Neural crest cell (in vitro differentiated cells): ENCODE measurements at regions not wholly inside any gene's neighbourhood (a gene's known extent, or its start where the extent isn't known, plus 50 kb on each side); places are given as distances from the start of the nearest gene placed in this dataset.

Experiments used
- DNase-seq: peaks from one replicate; pipeline ENCODE4 v3.0.0; 2021; ENCODE audit warnings: low read depth, mixed read lengths, low spot score
- H3K27ac Mint-ChIP-seq: one replicate; pipeline ENCODE4 v1.8.0; 2021; ENCODE audit warnings: mild to moderate bottlenecking, mixed read lengths; ENCODE audit not compliant: unreplicated experiment
- H3K27me3 Mint-ChIP-seq: 2 replicates; pipeline ENCODE4 v1.8.0; 2021; ENCODE audit warnings: low read depth, mild to moderate bottlenecking, mixed read lengths
- H3K36me3 Mint-ChIP-seq: 2 replicates; pipeline ENCODE4 v1.8.0; 2021; ENCODE audit warnings: low read depth, mild to moderate bottlenecking, mixed read lengths
- H3K4me1 Mint-ChIP-seq: 2 replicates; pipeline ENCODE4 v1.8.0; 2021; ENCODE audit warnings: mixed read lengths
- H3K4me3 Mint-ChIP-seq: one replicate; pipeline ENCODE4 v1.8.0; 2021; ENCODE audit warnings: mild to moderate bottlenecking, mixed read lengths
- H3K9me3 Mint-ChIP-seq: 2 replicates; pipeline ENCODE4 v1.8.0; 2021; ENCODE audit warnings: mixed read lengths
- TF ChIP-seq, protein P1 (sequence below): fragments of 200-600 bp; sonication (generic); conservative IDR thresholded peaks from 2 replicates; pipeline ENCODE4 v1.5.0; 2021; ENCODE audit warnings: antibody characterized with exemption, mild to moderate bottlenecking

DNA sequence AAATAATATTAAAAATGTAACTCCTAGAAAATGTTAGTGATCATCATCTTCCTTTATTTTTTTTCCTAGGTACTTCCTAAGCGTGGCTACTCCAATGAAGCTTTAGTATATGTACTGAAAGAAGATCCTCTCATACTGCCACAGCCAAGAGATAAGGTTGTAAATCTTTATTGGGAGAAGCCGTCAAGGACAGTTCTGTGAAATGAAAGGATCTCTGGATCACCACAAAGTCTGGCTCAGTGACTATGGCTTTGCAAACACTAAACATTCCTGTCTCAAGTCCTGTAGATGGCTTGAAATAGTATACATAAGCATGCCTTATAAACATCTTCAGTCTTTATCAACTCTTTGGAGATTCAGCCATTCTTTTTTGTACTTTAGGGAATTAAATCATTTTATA lies 61.2 kb upstream of the DPH5 start:
- no peak for DNase-seq
- peaks cover 8% of the 10 kb centered on the region for H3K4me1 Mint-ChIP-seq
- peaks cover 2% of the 10 kb centered on the region for H3K36me3 Mint-ChIP-seq
- H3K9me3 Mint-ChIP-seq = no peaks in the 10 kb centered on the region
- TF ChIP-seq, protein P1, sequence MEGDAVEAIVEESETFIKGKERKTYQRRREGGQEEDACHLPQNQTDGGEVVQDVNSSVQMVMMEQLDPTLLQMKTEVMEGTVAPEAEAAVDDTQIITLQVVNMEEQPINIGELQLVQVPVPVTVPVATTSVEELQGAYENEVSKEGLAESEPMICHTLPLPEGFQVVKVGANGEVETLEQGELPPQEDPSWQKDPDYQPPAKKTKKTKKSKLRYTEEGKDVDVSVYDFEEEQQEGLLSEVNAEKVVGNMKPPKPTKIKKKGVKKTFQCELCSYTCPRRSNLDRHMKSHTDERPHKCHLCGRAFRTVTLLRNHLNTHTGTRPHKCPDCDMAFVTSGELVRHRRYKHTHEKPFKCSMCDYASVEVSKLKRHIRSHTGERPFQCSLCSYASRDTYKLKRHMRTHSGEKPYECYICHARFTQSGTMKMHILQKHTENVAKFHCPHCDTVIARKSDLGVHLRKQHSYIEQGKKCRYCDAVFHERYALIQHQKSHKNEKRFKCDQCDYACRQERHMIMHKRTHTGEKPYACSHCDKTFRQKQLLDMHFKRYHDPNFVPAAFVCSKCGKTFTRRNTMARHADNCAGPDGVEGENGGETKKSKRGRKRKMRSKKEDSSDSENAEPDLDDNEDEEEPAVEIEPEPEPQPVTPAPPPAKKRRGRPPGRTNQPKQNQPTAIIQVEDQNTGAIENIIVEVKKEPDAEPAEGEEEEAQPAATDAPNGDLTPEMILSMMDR = no peak
- H3K4me3 Mint-ChIP-seq = no peak overlapping the region
- H3K27ac Mint-ChIP-seq = no peak overlapping the region
- no peaks in the 10 kb centered on the region for H3K27me3 Mint-ChIP-seq

DNA sequence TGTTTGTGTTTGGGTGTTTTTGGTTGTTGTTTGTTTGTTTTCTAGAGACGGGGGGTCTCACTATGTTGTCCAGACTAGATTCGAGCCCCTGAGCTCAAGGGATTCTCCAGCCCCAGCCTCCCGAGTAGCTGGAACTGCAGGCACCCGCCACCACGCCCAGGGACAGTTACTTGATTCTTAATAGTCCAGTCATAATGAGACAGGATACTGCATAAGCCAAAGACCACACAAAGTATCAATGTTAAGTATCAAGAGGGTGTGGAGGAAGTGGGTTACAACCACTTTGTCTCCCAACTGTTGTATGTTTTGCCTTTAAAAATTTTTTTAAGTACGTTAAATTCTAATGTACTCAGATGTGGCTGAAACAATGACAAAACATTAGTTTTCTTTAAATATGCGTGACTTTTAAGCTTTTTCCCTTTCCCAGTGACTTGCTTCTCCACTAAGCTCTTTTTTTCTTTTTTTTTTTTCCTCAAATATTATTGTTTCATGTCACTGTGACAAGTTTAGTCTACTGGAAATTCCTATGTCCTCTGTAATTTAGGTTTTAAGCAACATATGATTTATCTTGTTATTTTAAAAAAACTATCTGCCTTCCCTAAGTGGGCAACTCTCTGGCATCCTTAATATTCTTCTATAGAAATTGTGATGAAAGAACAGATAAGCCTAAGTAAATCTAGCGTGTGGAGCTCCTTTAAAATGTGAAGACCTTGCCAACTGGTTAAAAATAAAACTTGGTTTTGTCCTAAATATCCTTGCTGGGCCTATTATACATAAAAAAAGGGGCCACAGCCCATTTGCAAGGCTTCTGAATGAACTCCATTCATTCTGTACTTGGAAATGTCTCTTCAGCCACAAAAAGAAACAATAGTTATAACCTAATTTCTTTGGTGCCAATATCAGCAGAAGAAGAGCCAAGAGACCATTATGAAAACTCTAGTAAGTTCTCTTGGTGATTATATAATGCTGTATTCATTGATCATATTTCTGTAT lies 56.2 kb upstream of the DPH5 start:
- Mint-ChIP-seq H3K27ac (no peak overlapping the region), H3K36me3 (peaks cover 20% of the 10 kb centered on the region), H3K4me3 (no peak overlapping the region), H3K27me3 (no peaks in the 10 kb centered on the region), H3K4me1 (peaks cover 14% of the 10 kb centered on the region), H3K9me3 (no peaks in the 10 kb centered on the region)
- TF ChIP-seq, protein P1 = no peak
- no peak for DNase-seq

DNA sequence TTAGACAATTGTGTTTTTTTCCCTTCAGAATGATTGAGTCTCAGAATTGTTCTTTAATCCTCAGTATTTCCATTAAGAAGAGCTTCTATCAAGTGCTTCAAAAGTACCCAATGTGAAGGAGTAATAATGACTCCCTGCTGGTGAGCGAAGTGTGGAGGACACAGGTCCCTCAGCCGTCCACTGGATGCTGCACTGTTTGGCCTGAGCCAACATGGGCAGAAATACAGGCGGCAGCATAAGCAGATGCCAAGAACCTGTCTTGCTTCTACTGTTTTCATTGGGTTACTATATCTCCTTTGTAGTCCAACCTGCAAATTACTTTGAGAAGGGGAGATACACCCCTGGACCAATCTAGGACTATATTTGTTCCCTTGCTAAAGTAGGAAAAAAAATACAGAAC lies 55.3 kb upstream of the DPH5 start:
- Mint-ChIP-seq H3K9me3 (no peaks in the 10 kb centered on the region), H3K4me3 (no peak overlapping the region)
- TF ChIP-seq, protein P1 = no peak

DNA sequence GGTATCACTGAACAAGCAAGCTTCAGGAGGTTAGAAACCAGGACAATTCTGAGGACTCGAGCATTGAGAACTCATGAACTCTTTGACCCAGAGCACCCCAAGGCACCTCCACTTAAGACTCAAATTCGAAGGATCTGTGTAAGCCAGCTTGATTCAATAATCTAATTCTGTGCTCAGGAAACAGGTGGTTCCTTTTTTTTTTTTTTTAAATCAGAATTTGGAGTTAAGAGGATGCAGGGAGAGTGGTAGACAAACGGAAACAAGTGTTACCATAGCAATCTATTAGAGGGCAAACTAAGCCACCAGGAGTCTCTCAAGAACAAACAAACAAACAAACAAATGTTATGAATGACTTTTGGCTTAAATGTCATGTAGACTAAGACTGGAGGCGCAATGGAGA lies 53.8 kb upstream of the DPH5 start:
- DNase-seq = no peak
- peaks cover 16% of the 10 kb centered on the region for H3K4me1 Mint-ChIP-seq
- peaks cover 30% of the 10 kb centered on the region for H3K36me3 Mint-ChIP-seq
- H3K27me3 Mint-ChIP-seq = no peaks in the 10 kb centered on the region
- TF ChIP-seq, protein P1 = no peak
- no peak overlapping the region for H3K4me3 Mint-ChIP-seq
- no peak overlapping the region for H3K27ac Mint-ChIP-seq
- H3K9me3 Mint-ChIP-seq = no peaks in the 10 kb centered on the region

More for the DNA sequence above, 55.3 kb upstream of the DPH5 start:
- Mint-ChIP-seq H3K36me3 (peaks cover 25% of the 10 kb centered on the region), H3K27ac (no peak overlapping the region), H3K27me3 (no peaks in the 10 kb centered on the region), H3K4me1 (peaks cover 14% of the 10 kb centered on the region)
- no peak for DNase-seq

DNA sequence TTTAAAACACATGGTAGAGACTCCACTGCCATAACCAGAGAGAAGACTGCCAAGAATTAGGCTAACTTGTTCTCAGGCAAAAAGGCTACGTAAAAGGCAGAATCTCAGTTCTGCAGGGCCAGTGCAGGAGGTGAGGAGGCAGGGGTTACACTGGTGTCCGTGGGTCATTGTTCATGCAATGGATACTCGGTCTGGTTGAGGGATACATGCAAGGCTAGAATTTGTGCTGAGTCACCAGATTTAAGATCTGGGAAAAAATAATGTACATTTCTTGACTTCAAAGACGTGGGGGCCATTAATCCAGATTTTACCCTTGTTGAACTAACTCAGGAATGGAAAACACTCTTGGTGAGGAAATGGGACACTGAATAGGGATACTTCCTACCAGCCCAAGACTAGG lies 52.3 kb upstream of the DPH5 start:
- Mint-ChIP-seq H3K4me3 (no peak overlapping the region), H3K4me1 (peaks cover 13% of the 10 kb centered on the region), H3K9me3 (no peaks in the 10 kb centered on the region), H3K36me3 (peaks cover 30% of the 10 kb centered on the region), H3K27me3 (no peaks in the 10 kb centered on the region), H3K27ac (no peak overlapping the region)
- no peak for DNase-seq
- TF ChIP-seq, protein P1 = no peak
